ENCODE measurements at regions not wholly inside any gene's neighbourhood (a gene's known extent, or its start where the extent isn't known, plus 50 kb on each side); places are given as distances from the start of the nearest gene placed in this dataset.
"Not testable (repeated sequence)": the region's sequence is repeated elsewhere in the genome, so short reads cannot be mapped to it uniquely, and the experiment has no call there.

- TF ChIP-seq CTCF (IDR thresholded peaks at IDR 0.05; ENCODE audit: low read length, missing control alignments) = no peak
- no peak for DNase-seq (ENCODE audit: low read depth)
- no peak overlapping the region for H3K4me3 ChIP-seq (replicated peaks; ENCODE audit: low read depth, low read length)
Observed at GRCh38 chr6:112437058-112437457, 89.9 kb downstream of the RFPL4B start.

- no peak for TF ChIP-seq CTCF (IDR thresholded peaks at IDR 0.05; ENCODE audit: low read length, missing control alignments)
Observed at GRCh38 chr6:112439010-112439409, 91.9 kb downstream of the RFPL4B start.

GRCh38 chr6:112439432-112439831 is 92.3 kb downstream of the RFPL4B start:
- TF ChIP-seq CTCF (IDR thresholded peaks at IDR 0.05; ENCODE audit: low read length, missing control alignments) = no peak
- H3K4me3 ChIP-seq (replicated peaks; ENCODE audit: low read depth, low read length) = no peak overlapping the region
- DNase-seq (ENCODE audit: low read depth) = no peak

More at GRCh38 chr6:112439010-112439409, 91.9 kb downstream of the RFPL4B start:
- no peak overlapping the region for H3K4me3 ChIP-seq (replicated peaks; ENCODE audit: low read depth, low read length)
- DNase-seq (ENCODE audit: low read depth) = peak; percentile 17

GRCh38 chr6:112441607-112442006 is 94.5 kb downstream of the RFPL4B start:
- DNase-seq (ENCODE audit: low read depth) = peak; percentile 31
- H3K4me3 ChIP-seq (replicated peaks; ENCODE audit: low read depth, low read length) = no peak overlapping the region
- no peak for TF ChIP-seq CTCF (IDR thresholded peaks at IDR 0.05; ENCODE audit: low read length, missing control alignments)

GRCh38 chr6:112443179-112444065 is 96.3 kb downstream of the RFPL4B start:
- peak; percentile 87 for DNase-seq (ENCODE audit: low read depth)
- TF ChIP-seq CTCF (IDR thresholded peaks at IDR 0.05; ENCODE audit: low read length, missing control alignments) = no peak
- no peak overlapping the region for H3K4me3 ChIP-seq (replicated peaks; ENCODE audit: low read depth, low read length)

- DNase-seq (ENCODE audit: low read depth); H3K4me3 ChIP-seq (replicated peaks; ENCODE audit: low read depth, low read length): not testable (repeated sequence)
Observed at GRCh38 chr6:112448786-112449185, 101.7 kb downstream of the RFPL4B start.

GRCh38 chr6:112450663-112451062 is 103.5 kb downstream of the RFPL4B start:
- DNase-seq (ENCODE audit: low read depth) = no peak
- TF ChIP-seq CTCF (IDR thresholded peaks at IDR 0.05; ENCODE audit: low read length, missing control alignments) = no peak

More at GRCh38 chr6:112450663-112451062, 103.5 kb downstream of the RFPL4B start:
- H3K4me3 ChIP-seq (replicated peaks; ENCODE audit: low read depth, low read length) = no peak overlapping the region
